GM19238 (cell line): ENCODE measurements at regions not wholly inside any gene's neighbourhood (a gene's known extent, or its start where the extent isn't known, plus 50 kb on each side); places are given as distances from the start of the nearest gene placed in this dataset.

Experiments used
- DNase-seq: peaks from one replicate; pipeline ENCODE4 v3.0.0; 2011; ENCODE audit warnings: low spot score; ENCODE audit not compliant: insufficient read length

DNA sequence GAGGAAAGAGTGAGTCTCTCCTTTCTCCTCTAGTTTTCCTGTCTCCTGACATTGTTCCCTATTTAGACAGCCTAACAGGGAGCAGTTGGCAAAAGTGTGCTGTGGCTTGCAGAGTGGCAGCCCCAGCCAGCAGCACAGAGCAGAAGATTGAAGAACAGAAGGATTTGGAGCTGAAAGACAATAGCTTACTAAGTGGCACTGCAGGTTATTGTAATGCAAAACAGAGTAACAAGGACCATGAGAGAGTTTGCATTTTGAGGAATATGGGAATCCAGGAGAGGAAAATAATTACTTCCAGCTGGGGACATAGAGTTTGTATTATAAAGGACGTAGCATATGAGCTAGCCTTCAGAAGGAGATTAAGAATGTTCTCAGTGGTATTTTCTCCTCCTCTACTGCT is 342.4 kb downstream of the AKAIN1 start:
- no peak for DNase-seq

DNA sequence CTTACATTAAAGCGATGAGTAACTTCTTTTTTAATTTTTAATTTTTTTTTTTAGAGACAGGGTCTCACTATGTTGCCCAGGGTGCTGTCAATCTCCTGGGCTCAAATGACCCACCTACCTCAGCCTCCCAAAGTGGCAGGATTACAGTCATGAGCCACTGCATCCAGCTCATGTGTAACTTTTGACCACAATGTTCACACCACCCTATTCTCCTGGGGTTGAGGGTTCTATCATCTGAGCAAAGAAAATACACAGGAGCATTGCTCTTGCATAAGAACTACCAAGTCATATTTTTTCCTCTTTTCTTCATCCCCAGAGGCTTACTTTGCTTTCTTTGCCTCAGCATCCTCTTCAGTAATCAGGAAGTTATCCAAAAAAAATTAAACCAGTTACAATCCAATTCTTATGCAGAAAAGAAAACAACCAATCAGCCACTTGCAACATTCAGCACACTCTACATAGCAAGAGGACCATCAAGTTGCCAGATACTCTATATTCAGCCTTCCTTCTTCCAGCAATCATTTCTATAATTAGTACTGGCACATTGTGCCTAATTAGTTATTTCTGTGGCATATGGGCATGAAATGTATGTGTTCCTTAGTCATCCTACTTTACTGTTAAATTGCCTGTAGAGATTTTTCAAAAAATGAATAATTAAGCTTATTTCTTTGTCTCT is 345.6 kb downstream of the AKAIN1 start:
- DNase-seq, result no peak

DNA sequence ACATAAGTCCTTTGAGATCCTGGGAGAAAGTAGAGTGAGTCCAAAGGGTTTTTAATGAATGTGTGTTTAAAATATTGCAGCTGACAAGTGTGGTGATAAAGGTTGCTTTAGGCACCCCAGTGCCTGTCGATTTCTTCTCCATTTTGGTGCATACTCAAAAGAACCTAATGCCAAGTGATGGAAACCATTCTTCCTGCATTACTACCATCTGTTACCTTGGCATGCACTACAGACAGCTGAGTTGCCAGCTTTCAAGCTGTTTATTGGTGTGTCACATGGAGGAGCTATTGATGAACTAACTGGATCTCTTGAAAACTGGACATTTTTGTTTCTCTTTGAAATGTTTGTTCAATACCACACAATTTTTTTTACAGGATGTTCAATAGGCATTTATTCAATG is 350.0 kb downstream of the AKAIN1 start:
- DNase-seq, result no peak

DNA sequence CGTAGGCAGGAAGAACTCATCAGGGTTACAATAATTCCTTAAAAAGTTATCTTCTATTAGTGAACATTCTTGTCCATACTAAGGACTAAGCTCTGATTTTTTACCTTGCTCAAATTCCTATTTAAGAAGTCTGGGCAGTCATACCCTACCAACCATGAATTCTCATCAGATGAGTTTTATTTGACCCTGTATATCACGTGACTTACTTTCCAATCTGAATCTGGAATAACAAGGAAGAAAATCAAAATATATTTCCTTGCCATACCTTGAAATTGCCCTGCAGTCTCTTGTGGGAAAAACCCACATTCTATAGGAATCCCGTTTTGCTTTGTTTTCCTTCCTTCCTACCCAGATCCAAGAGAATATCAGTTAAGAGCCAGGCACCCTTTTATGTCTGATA is 352.7 kb downstream of the AKAIN1 start:
- DNase-seq, result no peak

GRCh38 chr18:4843771-4844170 is 353.3 kb downstream of the AKAIN1 start:
- no peak for DNase-seq

DNA sequence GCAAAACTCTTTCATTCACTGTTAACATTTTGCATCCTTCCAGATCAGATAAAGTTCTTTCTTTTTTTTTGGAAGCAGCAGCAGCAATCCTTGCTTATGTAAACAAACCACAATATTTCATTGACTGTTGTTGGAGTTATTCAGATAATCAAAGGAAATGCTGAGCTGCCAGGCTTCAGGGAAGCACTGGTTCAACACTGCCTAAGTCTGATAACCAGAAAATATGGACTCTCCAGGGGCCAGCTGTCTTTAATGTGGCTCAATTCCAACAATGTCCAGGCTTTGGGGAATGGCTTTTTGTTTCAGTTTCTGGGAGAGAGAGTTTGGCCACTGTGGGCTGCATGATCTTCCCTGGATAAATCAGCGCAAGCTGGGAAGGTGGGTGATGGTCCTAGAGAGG is 354.3 kb downstream of the AKAIN1 start:
- no peak for DNase-seq

DNA sequence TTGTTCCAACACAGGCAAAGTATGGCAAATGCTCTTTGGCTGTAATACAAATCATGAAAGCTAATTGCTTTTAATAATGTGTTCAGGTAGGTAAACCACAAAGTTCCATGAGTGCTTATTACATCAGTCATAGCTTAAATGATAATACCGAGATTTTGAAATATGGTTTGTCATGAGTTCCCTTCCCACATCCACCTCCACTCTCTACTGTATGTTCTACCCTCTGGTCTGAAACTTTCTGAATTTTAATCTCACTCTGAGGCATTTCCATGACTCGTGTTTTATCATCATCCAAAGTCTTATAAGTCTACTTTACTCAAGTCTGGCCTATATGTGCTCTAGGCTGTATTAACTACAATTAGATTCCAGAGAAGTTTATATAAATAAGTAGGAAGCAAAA is 354.8 kb downstream of the AKAIN1 start:
- no peak for DNase-seq

DNA sequence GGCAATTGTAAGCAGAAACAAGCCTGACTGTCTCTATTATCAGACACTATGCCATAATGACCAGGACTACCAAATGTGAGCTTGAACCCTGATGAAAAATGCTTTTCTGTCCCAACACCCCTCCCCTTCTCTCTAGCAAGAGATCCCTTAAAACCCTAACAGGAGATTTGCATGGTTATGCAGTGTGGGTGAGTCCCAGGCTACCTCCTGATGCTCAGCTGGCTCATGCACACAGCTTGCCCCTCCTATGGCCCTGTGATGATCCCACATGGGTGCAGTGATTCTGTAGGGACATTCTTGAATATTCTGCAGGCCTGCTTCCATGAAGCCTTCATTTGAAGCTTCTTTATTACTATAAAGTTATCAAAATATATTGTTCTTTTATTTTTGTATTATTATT is 357.4 kb downstream of the AKAIN1 start:
- DNase-seq, result no peak

DNA sequence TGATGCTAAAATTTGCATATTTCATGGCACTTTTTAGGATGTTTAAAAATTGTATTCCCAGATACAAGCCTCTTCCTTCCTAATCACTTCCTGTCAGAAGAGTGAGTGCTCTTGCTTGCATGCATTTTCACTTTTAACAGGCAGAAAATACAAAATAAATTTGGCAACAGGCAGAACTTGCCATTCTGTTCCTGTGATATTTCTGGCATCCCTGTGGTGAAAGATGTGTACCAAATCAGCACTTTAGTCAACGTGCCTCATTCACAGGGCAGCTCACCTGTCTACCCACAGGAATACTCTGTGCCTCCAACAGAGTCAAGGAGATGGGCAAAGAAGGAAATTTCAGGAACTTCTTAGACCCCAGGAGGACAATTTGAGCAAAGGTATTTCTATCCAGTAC is 360.9 kb downstream of the AKAIN1 start:
- no peak for DNase-seq

DNA sequence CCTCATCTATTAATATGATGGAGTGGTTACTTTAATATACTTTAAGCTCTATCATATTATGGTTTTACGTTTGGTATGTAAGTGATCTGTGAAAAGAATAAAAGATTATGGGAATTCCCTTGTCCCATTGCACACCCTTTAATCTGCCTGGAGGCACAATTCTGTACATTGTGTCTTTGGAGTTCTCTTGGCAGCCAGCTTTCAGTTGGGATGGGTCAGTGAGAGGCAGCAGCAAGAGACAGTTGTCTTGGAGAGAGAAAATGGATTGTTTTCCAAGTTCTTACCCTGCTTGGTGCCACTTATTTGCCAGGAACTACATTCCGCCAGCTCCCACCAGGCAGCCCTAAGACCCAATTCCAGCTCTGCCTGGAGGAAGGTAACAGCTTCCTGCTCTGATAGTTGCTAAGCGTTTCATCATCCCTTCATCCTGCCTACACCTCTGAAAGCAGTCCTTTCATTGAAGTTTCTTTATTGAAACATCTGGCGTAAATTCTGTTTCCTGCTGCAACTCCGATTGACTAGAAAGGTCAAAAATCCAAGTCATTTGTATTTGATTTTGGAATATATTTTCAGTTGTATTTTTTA is 365.2 kb downstream of the AKAIN1 start:
- no peak for DNase-seq

GRCh38 chr18:4831127-4831526 is 365.9 kb downstream of the AKAIN1 start:
- no peak for DNase-seq

DNA sequence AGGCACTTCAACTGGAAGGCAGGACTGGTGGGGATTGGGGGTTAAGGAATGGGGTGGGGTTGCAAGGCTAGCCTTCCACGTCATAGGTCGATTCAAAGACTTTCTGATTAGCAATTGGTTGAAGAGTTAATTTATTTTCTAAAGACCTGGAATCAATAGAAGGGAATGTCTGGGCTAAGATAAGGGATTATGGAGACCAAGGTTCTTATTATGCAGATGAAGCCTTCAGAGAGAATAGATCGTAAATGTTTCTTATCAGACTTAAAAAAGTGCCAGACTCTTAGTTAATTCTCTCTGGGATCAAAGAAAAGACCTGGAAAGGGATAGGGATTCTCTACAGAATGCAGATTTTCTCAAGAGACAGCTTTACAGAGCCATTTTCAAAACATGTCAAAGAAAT is 368.0 kb upstream of the DLGAP1 start:
- no peak for DNase-seq

DNA sequence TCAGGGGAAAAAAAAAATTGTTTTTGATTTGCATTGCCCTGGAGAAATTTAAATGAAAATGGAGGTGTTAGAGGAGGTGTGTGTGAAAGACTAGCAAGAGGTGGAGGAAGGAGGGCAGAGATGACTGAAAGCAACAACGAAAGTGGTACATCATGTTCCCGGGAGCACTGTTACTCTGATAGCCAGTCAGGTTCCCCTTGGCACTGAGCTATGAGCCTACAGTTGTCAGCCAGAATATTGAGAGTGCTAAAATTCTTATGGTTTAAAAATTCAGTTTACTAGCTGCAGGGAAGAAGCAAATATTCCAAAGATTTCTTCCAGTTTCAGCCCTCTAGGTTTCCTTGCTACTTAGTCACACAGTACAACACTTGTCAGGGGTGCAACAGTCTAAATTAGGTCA is 366.7 kb upstream of the DLGAP1 start:
- no peak for DNase-seq

- no peak for DNase-seq
These were observed 362.6 kb upstream of the DLGAP1 start for GRCh38 chr18:4817665-4818064.

GRCh38 chr18:4813708-4814107 is 358.6 kb upstream of the DLGAP1 start:
- no peak for DNase-seq

GRCh38 chr18:4808891-4809290 is 353.8 kb upstream of the DLGAP1 start:
- no peak for DNase-seq

- DNase-seq, result no peak
These were observed 352.6 kb upstream of the DLGAP1 start for GRCh38 chr18:4807604-4808293.

- no peak for DNase-seq
These were observed 351.2 kb upstream of the DLGAP1 start for GRCh38 chr18:4806331-4806730.

DNA sequence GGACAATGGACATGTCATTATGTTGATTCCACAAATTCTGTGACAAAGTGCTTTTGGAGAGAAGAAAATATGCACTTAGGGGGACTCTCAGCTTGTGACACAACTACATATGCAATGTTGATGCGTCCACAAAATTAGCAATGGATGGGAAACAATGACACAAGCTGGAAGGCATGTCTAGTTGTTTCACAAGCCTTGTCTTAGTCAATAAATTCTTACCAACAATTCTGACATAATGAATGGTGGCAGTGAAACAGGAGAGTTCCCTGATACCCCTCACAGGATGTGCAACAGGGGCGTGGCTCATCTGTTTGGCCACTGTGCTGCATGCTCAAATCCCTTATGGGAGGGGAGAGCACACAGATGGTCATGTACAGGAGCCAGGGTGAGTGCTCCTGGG is 347.2 kb upstream of the DLGAP1 start:
- DNase-seq, result no peak

DNA sequence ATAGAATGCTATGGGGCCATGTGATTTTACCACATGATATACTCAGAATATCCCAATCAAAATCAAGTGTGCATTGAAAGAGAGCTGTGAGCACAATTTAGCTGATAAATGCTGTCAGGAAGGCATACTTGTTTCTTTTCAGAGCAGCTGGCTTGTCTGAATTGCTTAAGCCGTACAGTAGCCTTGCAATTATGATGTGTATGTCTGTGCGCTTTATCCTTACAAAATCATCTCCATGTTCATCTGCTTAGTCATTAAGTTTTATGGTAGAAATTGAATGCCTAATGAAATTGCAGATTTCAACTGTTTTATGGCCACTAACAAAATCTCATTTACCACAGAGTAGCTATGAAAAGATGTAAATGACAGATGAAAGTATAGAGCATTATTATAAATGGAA is 346.0 kb upstream of the DLGAP1 start:
- no peak for DNase-seq

- no peak for DNase-seq
These were observed 342.0 kb upstream of the DLGAP1 start for GRCh38 chr18:4797002-4797685.

GRCh38 chr18:4789506-4789905 is 334.4 kb upstream of the DLGAP1 start:
- no peak for DNase-seq
